ENCODE measurements at regions not wholly inside any gene's neighbourhood (a gene's known extent, or its start where the extent isn't known, plus 50 kb on each side); places are given as distances from the start of the nearest gene placed in this dataset.
"Not testable (repeated sequence)": the region's sequence is repeated elsewhere in the genome, so short reads cannot be mapped to it uniquely, and the experiment has no call there.

DNA sequence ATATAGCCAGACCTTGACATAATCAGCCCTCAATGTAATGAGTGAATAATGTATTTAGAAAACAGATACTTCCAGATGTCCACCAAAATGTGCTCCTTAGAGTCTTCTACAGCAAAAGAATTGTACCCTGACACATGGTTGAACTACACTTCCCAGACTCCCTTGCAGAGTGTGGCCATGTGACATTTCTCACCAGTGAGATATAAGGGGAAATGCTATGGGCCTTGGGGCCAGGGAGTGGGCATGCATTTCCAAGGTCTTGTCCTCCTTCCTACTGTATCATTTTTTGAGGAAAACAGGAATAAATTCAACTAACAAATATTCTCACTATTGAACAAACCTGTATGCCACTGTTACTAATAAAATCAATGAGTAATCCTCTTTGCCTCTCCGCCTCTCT is 211.4 kb upstream of the SMLR1 start:
- DNase-seq, result no peak

DNA sequence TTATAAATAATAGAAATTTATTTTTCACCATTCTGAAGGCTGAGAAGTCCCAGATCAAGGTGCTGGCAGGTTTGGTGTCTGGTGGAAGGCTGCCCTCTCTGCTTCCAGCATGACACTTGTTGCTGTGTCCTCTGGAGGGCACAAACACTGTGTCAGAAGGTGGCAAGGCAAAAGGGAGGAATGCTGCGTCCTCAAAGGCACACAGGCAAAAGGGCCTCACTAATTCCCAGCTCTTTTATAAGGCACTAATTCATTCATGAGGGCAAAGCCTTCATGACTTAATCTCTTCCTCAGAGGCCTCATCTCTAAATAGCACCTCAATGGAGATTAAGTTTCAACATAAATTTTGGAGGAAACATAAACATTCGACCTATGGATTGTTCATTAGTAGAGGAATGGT is 209.5 kb upstream of the SMLR1 start:
- no peak for DNase-seq

DNA sequence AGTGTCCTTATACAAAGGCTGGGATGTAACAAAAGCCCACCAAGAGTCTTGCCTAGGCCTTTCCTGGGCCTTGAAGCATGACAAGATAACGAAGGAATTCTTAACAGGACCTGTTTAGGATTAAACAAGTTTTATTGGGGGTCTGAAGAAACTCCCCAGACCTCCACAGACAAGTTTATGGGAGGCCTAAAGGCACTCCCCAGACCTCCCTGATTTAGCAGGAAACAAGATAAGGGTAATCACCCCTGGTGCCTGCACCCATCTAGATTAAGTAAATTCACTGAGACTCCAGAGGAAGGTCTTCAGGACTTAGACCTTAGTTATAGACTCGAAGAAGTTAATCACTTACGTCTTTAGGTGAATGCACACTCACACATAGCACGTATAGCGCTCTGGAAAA is 208.4 kb upstream of the SMLR1 start:
- DNase-seq, result not testable (repeated sequence)

DNA sequence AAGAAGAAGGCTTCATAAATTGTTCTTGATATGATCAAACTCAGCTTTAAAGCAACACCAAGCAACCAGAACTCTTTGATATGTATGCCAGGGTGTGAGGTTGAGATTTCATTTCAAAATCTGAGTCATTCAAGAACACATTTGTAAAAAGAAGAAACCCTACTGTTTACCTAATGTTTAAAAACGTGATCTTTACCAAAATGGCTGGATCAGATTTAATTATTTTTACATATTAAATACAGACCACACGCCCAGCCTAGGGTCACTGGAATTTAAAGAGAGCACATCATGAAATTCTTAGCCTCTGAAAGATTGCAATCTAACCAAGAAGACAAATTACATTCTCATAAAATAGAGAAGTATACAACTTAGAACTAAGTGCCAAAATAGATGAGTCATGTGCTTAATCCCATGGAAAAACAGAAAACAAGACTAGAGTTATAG is 206.8 kb upstream of the SMLR1 start:
- DNase-seq, result no peak

DNA sequence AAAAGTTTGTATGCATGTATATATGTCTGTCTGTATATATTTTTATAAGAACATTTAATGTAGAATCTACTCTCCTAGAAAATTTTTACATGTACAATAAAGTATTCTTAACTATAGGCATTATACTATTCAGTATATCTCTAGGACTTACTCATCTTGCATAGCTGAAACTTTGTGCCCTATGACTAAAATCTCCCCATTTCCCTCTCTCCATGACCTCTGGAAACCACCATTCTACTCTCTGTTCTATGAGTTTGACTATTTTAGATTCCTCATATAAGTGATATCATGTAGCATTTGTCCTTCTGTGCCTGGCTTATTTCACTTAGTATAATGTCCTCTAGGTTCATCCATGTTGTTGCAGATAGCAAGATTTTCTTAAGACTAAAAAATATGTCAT is 205.1 kb upstream of the SMLR1 start:
- no peak for DNase-seq

DNA sequence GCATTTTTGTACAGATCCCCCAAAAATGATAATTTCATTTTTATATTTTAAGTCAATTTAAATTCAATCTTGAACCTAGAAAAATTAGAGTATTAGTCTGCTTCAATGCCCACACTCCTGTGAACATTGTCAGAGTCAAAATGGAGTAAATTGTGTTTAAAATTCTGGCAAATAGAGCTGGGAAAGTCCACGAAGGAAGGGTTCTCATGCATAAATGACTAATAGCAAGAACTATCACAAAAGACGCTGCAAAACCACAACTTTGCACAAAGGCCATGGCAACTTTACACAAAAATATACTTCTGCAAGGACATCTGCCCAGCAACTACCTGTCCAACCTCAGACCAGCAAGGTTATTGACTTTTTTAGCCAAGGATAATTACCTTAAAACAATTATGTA is 203.2 kb upstream of the SMLR1 start:
- no peak for DNase-seq

DNA sequence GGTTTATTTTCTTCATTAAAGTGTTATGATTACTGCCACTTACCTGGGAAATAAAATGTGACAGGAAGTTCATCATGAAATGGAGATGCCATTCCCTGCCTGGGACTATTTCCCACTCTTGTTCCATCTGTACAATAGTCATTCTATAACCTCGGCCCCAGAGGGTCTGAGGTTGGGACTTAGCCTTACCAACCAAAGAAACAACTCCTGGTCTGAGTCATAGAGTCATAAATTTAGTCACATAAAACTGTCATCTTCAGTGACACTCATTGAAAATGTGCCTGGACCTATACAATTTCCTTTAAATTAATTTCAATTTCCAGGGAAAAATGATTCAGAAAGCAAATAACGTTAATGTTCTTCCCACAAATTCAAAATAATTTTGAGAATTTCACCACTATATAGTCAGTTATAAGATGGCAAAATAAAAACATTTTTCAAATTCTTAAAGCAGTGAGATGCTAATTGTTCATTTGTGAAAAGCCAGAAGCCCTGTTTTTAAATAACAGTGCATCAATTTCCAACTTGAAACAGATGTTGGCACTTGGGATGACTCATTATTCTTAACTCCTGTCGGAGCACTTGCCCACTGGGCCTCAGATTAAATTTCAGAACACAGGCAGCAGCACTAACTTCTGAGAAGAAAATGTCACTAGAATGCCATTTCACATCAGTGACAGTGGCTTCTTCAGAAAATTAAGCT is 201.2 kb upstream of the SMLR1 start:
- DNase-seq, result no peak

DNA sequence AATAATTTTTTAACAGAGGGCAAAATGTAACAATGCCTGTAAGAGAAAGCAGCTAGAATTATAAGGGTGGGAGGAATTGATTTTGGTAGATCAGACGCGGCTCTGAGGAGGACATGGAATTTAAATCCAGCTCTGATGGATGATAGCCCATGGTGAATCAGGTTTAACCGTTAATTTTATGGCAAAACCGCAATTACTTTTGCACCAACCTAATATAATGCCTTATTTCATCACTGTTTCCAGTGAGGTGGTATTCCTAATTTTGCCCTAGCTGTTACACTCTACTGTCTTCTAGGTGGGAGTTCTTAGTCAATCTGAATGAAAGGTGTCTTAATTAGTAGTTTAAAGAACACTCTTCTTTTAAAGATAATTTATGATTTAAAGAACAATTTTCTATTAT is 198.3 kb upstream of the SMLR1 start:
- no peak for DNase-seq

DNA sequence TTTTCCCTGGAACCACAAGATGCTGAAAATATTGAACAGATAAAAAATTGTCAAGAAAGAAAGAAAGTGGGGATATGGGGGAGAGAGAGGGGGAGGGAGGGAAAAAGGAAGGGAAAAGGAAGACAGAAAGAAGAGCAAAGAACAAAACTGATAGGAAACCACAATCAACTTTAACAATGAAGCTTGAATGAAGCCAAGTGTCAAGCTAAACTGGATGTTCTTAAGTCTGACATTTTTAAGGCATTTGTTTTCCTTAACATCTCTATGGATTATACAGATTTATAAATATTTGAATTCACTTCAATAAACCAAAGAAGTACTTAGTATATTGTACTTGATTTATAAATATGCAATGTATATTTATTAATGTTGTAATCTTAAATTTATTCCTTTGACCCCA is 197.6 kb upstream of the SMLR1 start:
- DNase-seq, result no peak

DNA sequence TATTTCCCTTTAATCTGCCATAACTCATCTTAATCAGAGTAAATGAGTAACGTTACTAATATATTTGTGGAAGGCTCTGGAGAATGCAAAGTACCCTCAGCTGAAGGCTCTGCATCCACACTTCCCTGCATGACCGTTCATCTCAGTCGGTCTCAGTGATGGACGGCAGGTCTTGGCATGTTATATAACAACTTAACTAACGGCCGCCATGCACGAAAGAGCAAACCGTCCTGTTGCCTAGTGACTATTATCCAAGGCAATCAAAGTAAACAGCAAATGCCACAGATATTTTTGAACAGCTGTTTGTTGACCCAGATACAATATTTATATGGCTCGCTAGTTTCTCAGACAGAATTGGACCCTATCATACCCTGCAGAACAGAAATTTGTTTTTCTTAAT is 194.9 kb upstream of the SMLR1 start:
- peak; percentile 76 for DNase-seq

DNA sequence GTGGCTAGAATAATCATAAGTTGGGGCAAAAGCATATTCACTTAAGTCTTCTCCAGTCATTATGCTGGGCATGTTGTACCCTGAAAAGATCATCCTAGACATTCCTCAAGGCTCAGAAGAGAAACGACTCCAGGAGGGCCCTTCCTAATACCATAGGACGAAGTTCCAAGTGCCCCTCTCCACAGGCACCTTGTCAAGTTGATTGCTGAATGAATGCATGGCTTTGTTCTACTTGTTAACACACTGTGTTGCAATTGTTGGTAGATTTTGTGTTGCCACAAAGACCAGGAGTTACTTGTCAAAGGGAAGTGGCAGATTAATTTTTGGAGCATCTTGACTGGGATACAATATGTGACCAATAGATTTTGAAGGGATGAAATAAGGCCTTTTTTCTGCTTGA is 194.3 kb upstream of the SMLR1 start:
- DNase-seq, result no peak

DNA sequence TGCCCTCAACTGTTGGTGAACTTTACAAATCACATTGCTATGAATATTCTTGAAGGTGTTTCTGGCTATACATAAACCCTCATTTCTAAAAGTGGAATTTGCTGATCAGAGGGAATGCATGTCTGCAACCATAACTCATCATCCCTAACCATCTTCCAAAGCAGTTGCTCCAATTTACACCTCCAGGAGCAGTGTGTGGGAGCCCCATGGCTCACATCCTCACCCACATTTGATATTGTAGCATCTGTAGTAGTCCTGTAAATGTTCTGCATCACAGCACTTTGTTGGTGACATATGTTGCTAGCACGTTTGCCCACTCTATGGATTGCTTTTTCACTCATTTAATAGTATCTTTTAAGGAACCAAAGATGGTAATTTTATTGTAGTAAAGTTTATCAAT is 183.8 kb upstream of the SMLR1 start:
- DNase-seq, result no peak

DNA sequence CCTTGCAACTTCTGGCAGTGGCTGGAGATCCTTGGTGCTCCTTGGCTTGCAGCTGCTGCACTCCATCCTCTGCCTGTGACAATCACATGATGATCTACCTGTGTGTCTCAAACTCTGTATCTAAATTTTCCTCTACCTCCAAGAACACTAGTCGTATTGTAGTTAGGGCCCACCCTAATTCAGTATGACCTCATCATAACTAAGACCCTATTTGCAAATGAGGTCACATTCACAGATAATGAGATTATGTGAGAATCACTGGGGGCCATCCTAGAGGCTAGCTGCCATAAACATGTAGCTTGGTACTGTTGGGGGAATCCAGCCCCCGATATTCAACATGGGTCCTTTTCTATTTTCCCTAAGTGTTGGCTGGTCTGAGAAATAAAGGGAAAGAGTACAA is 183.0 kb upstream of the SMLR1 start:
- DNase-seq, result no peak

DNA sequence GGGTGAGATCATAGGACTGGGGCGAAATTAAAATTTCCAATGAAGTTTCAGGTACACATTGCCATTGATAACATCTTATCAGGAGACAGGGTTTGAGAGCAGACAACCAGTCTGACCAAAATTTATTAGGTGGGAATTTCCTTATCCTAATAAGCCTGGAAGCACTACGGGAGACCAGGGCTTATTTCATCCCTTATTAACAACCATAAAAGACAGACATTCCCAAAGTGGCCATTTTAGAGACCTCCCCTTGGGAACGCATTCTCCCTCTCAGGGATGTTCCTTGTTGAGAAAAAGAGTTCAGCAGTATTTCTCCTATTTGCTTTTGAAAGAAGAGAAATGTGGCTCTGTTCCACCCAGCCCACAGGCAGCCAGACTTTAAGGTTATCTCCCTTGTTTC is 182.4 kb upstream of the SMLR1 start:
- DNase-seq, result not testable (repeated sequence)

DNA sequence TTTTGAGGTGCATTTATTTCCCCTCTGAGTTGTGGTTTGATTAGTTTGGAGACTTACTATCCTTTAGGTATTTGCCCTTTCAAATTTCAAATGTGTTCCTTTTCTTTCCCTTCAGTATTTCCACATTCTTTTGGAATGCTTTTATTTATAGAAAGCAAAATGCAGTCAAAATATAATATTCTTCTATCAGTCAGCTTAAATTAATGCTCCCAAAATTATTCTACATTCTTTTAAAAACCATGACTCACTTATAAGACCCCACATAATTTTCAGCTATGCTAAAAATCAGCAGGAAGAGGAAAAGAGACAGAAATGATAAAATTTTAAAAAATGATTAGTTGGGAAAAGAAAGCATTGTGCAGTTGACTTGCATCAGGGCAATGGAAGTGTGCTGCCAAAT is 180.0 kb upstream of the SMLR1 start:
- no peak for DNase-seq

DNA sequence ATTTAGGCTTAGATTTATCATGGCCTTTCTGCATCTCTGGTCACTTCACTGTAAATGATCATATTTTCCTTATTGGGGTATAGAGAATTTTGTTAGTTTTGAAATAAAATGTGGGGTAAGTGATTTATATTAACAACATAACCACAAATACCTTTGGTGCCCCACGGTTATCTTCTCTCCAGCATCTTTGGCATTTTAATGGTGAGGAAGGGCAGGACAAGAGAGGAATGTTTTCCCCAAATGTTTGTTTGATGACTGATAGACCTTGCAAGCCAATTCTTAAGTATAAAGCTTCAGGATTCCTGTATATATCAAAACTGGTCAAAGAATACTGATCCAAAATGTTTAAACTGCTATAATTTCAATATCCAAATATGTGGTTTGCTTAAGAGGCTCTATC is 171.6 kb upstream of the SMLR1 start:
- no peak for DNase-seq

DNA sequence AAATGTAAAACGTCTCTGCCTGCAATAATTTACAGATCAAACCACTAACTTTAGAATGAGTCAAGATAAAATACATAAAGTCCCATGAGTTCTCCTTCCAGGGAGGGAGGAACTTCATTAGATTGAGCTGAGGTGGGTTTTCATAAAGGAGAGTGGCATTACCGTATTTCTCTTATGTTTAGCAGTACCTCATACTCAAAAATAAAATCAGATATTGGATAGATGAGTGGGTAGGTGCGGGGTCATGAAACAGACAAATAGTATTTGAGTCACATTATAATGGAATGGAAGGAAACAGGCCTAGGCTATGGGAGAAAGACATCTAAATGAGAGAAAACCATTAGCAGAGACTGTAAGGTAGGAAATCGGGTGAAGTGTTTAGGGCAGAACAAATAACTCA is 166.1 kb upstream of the SMLR1 start:
- no peak for DNase-seq

DNA sequence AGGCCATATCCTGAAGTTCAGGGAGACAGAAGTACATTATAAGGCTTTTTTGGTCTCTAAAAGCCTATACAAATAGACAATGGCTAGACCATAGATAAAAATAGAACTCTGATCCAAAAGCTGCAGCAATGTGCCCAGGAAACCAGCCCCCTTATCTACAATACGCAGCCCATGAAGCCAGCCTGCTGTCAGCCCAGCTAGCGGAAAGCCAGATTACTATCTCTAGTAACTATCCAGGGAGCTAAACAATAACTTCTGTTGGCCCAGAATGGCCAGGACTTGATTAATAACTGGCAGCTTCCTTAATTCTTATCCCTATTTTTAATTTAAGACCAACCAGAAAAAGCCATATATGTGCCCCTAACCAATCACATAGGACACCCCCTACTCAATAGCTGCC is 160.4 kb upstream of the SMLR1 start:
- DNase-seq, result no peak

DNA sequence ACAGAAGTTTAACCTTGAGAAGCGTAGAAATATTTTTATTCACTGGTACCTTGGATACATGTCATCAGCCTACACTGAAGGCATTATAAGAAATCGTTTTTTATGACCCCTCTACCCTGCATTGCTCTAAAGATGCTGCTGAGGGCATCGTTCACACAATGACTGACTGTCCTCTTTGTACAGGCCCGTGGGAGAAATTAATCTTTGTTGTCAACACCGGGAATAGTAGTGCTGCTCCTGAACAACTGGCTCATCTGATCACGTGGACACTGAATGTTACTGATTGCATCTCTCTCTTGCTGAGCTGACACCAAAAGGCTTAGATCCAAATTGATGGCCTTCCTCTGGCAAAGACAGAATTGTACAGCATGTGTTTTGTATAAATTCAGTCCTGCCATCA is 157.1 kb upstream of the SMLR1 start:
- DNase-seq, result no peak

DNA sequence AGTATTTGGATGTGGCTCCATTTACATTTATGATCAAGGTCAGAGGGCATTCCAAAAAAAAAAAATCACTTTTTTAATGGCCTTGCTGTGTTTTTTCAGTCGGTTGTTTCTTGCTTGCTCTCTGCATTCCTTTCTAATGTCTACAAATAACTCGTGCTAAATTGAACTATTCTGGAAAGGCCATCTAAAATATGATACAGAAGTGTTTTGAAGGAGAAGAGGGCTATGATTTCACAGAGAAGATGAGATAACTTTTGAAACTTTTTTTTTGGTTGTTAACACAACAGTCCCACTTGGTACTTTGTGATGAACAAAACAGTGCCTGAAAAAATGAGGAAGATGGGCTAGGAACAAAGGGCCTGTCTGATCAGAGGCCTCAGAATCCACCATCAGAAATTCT is 156.1 kb upstream of the SMLR1 start:
- DNase-seq, result no peak

DNA sequence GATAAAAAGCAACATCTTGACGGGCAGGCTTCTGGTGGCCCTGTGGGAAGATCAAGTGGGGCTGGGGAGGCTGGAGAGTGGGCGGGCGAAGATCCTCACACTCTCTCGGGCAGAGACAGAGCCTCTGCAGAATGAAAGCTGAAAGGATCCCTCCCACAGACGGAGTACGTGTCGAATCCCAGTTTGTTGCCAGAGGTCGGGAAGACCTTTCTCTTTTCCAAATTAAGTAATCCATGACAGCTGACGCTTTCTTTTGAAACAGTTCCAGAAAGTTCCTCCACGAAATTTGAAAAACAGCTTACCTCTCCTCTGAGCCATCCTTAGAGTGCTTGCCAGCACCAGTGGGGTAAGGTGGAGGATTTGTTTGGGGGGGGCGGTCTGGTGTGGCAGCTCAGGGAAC is 155.6 kb upstream of the SMLR1 start:
- no peak for DNase-seq

DNA sequence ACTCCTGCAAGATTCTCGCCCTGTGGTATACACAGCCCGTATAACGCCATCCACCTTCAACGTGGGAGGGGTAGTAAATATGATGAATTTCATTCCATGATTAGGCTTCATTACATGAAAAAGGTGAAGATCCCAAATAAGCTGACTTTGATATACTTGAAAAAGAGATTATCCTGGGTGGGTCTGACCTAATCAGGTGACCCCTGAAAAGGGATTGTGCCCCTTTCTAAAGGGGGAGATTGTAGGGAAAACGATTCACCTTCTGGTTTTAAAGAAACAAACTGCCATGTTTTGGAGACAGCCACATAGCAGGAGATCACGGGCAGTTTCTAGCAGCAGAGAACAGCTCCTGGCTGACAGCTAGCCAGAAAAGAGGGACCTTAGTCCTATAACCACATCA is 155.1 kb upstream of the SMLR1 start:
- DNase-seq, result no peak

DNA sequence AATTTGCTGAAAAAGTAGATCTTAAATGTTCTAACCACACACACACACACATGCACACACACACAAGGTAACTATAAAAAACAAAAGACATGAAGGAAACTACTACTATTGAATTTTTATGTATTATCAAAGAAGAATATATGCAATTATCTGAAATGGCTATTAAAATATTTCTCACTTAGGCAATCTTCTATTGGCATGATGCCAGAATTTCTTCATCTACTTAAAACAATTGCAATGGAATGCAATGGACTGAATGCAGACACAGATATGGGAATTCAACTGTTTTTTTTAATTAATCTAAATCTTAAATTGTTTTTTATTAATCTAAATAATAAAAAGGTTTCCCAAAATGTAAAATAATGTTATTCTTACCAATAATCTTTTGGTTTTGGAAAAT is 152.6 kb upstream of the SMLR1 start:
- DNase-seq, result no peak

DNA sequence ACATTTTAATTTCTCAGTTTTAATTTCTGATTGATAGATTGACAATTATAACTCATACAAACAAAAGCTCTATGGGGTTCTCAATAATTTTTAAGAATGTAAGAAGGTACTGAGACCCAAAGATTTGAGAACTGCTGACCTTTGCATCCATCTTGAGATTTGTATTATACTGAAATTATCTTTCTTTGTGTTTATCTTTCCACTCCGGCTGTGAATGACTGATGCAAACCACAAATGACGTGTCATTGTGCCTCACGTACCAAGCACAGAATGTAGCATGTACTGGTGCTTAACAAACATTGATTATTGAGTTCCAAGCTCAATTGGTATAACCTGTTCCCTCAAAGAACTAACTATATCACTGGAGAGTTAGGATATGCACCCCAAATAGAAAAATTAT is 152.1 kb upstream of the SMLR1 start:
- no peak for DNase-seq

DNA sequence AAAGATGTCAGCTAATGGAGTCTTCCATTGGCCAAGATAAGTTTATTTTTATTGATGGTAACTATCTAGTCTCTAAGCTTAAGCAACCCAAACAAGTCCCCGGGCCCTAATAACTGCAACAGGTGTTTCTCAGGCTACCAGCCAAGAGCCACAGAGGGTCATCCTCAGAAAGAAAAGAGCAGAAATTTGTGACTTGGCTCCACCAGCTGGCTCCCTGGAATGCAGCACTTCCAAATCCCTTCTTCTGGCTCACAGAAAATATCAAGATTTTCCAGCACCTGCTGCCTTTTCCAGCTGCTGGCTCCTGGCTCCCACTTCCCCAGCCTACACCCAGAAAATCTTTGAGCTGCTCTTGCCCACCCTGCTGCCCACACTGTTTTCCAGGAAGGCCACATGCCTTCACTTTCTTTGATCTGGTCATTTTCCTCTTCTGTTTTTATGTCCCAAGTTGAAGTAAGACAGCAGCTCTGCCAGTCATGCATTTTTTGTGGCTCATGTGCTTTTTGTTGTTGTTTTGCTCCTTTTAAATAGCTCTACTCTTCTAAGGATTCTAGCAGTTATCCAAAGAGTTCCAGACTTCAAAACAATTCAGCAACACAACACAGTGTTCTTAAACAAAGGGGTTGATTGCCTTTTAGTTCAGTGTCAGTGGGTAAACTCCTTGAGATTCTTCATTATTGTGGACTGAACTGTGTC is 151.0 kb upstream of the SMLR1 start:
- DNase-seq, result peak; percentile 12
